ENCODE measurements at regions not wholly inside any gene's neighbourhood (a gene's known extent, or its start where the extent isn't known, plus 50 kb on each side); places are given as distances from the start of the nearest gene placed in this dataset.

DNA sequence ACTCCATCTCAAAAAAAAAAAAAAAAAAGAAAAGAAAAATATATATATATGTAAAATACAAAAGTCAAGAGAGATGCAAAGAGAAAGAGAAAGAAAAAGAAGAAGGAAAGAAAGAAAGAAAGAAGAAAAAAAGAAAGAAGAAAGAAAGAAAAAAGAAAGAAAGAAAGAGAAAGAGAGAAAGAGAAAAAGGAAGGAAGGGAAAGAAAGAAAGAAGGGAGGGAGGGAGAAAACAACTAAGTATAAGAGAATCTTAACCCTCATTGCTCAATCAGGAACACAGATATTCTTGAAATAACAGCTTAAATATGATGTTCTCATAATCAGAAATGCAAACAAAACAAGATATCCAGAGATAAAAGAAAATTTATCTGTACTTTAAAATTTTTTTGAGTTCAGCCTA, 54.4 kb upstream of the MARCKS start:
- Histone ChIP-seq H3K36me3 (no peaks in the 10 kb centered on the region), H3K9me3 (no peaks in the 10 kb centered on the region)
- DNase-seq (ENCODE audit: low spot score), result no peak

GRCh38 chr6:113805173-113805790, 51.9 kb upstream of the MARCKS start:
- DNase-seq (ENCODE audit: low spot score), result no peak
- H3K36me3 ChIP-seq, result no peaks in the 10 kb centered on the region
- no peaks in the 10 kb centered on the region for H3K9me3 ChIP-seq
- no peaks in the 10 kb centered on the region for H3K27me3 ChIP-seq
- H3K4me1 ChIP-seq, result no peaks in the 10 kb centered on the region
- no peak for TF ChIP-seq CTCF (IDR thresholded peaks at IDR 0.05)
- no peak overlapping the region for H3K4me3 ChIP-seq
- no peak overlapping the region for H3K27ac ChIP-seq

More for the DNA sequence above, 54.4 kb upstream of the MARCKS start:
- H3K27ac ChIP-seq, result no peak overlapping the region
- no peak for TF ChIP-seq CTCF (IDR thresholded peaks at IDR 0.05)
- no peaks in the 10 kb centered on the region for H3K27me3 ChIP-seq
- no peaks in the 10 kb centered on the region for H3K4me1 ChIP-seq
- H3K4me3 ChIP-seq, result no peak overlapping the region

- TF ChIP-seq CTCF (IDR thresholded peaks at IDR 0.05), result no peak
- no peaks in the 10 kb centered on the region for H3K9me3 ChIP-seq
- H3K27me3 ChIP-seq, result no peaks in the 10 kb centered on the region
- no peak overlapping the region for H3K27ac ChIP-seq
- H3K4me3 ChIP-seq, result no peak overlapping the region
- H3K4me1 ChIP-seq, result no peaks in the 10 kb centered on the region
- DNase-seq (ENCODE audit: low spot score), result no peak
- H3K36me3 ChIP-seq, result no peaks in the 10 kb centered on the region
These were observed 51.2 kb upstream of the MARCKS start for GRCh38 chr6:113805811-113806495.
